Body of pancreas (tissue), 4 donors: ENCODE measurements at regions not wholly inside any gene's neighbourhood (a gene's known extent, or its start where the extent isn't known, plus 50 kb on each side); places are given as distances from the start of the nearest gene placed in this dataset.

ENCODE experiments used
- ATAC-seq: fragments of 150-250 bp; one replicate; pipeline ENCODE4 v1.9.1; 2016
- DNase-seq, 4 donors: peaks; one replicate each; pipeline ENCODE4 v3.0.0-alpha.2; 2019
- H3K27ac ChIP-seq, 4 donors: fragments of 200-600 bp; sonication (generic); 1 replicate in 3 of 4; 2 replicates in 1 of 4; pipeline versions ENCODE4 v1.5.1 to v1.6.1; 2016 to 2019; ENCODE audit warnings: mild to moderate bottlenecking in 1 of 4, mixed read lengths in 1 of 4, moderate library complexity in 1 of 4
- H3K27me3 ChIP-seq, 2 donors: fragments of 200-600 bp; sonication (generic); one replicate each; pipeline ENCODE4 v1.6.0; 2016; ENCODE audit warnings: mild to moderate bottlenecking in 1 of 2
- H3K36me3 ChIP-seq, 2 donors: fragments of 200-600 bp; sonication (generic); replicated peaks in 1 of 2; 2 replicates each; pipeline ENCODE4 v1.5.1; 2016; ENCODE audit warnings: low read depth in 2 of 2; ENCODE audit not compliant: insufficient read depth in 1 of 2
- H3K4me1 ChIP-seq: fragments of 200-600 bp; sonication (generic); one replicate; pipeline ENCODE4 v1.6.0; 2016
- H3K4me3 ChIP-seq, 2 donors: fragments of 200-600 bp; sonication (generic); 1 replicate in 1 of 2; 2 replicates in 1 of 2; pipeline ENCODE4 v1.5.1; 2016 to 2019
- H3K9me3 ChIP-seq, 3 donors: fragments of 200-600 bp; sonication (generic); 1 replicate in 2 of 3; 2 replicates in 1 of 3; pipeline ENCODE4 v1.5.1; 2016
- POLR2A ChIP-seq, 3 donors: fragments of 450-650 bp; IDR thresholded peaks; one replicate each; pipeline ENCODE4 v1.6.1; 2016; ENCODE audit warnings: antibody characterized with exemption in 3 of 3, mild to moderate bottlenecking in 2 of 3
- WGBS, 2 donors: methylation state at CpG; one replicate each; pipeline ENCODE4 v1.1.5; 2017; 5-methylcytosine and 5-hydroxymethylcytosine counted together
- intact Hi-C: fragments of 100-400 bp; cut with DNase I; formaldehyde crosslinking; loops from one replicate; pipeline ENCODE4 v1.15.1; 2023
- TF ChIP-seq, protein P1 (sequence below), 7 experiments: fragments of 450-650 bp in 4 of 7; fragments of 200-600 bp in 3 of 7; sonication (generic) in 3 of 7; IDR thresholded peaks; one replicate each; pipeline ENCODE4 v1.5.1; 2016 to 2019; ENCODE audit warnings: antibody characterized with exemption in 7 of 7

DNA sequence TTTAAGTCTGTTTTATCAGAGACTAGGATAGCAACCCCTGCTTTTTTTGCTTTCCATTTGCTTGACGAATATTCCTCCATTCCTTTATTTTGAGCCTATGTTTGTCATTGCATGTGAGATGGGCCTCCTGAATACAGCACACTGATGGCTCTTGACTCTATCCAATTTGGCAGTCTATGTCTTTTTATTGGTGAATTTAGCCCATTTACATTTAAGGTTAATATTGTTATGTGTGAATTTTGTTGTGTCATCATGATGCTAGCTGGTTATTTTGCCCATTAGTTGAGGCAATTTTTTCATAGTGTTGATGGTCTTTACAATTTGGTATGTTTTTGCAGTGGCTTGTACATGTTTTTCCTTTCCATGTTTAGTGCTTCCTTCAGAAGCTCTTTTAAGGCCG is 50.7 kb upstream of the PDE4B start:
- Histone ChIP-seq H3K36me3 (no peaks in the 10 kb centered on the region), H3K9me3 (peaks cover 0 to 7% (median 0%) of the 10 kb centered on the region in 3 donors), H3K4me3 (no peak overlapping the region), H3K4me1 (no peaks in the 10 kb centered on the region), H3K27ac (no peak overlapping the region), H3K27me3 (no peaks in the 10 kb centered on the region)
- no peak for DNase-seq
- 74% methylated on average over 2 of the region's 2 CpGs for WGBS, 2 donors
- no peak for ATAC-seq
- TF ChIP-seq POLR2A (IDR thresholded peaks at IDR 0.05), result no peak
- TF ChIP-seq, protein P1, sequence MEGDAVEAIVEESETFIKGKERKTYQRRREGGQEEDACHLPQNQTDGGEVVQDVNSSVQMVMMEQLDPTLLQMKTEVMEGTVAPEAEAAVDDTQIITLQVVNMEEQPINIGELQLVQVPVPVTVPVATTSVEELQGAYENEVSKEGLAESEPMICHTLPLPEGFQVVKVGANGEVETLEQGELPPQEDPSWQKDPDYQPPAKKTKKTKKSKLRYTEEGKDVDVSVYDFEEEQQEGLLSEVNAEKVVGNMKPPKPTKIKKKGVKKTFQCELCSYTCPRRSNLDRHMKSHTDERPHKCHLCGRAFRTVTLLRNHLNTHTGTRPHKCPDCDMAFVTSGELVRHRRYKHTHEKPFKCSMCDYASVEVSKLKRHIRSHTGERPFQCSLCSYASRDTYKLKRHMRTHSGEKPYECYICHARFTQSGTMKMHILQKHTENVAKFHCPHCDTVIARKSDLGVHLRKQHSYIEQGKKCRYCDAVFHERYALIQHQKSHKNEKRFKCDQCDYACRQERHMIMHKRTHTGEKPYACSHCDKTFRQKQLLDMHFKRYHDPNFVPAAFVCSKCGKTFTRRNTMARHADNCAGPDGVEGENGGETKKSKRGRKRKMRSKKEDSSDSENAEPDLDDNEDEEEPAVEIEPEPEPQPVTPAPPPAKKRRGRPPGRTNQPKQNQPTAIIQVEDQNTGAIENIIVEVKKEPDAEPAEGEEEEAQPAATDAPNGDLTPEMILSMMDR (IDR thresholded peaks at IDR 0.05), result no peak
- intact Hi-C loops, result no loop called here
